ENCODE measurements at regions not wholly inside any gene's neighbourhood (a gene's known extent, or its start where the extent isn't known, plus 50 kb on each side); places are given as distances from the start of the nearest gene placed in this dataset.

DNA sequence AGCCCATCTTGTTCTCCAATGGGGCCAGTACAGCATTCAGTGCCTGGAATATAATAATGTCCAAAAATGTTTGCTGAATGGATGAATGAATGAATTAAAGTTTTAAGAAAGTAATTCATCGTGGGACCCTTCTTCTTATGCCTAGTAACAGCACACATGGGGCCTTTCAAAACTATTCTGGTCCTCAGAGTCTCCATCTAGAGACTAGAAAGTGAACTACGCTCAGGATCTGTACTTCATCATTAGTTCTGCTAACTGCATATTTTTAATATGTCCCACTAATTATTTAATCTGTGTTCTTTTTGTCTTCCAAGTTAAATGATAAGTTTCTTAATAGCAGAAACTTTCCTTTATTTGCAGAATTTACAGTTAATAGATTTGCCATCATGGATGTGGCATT is 172.5 kb downstream of the SMAD2 start:
- no peak for DNase-seq (ENCODE audit: low read depth in 2 of 2)

DNA sequence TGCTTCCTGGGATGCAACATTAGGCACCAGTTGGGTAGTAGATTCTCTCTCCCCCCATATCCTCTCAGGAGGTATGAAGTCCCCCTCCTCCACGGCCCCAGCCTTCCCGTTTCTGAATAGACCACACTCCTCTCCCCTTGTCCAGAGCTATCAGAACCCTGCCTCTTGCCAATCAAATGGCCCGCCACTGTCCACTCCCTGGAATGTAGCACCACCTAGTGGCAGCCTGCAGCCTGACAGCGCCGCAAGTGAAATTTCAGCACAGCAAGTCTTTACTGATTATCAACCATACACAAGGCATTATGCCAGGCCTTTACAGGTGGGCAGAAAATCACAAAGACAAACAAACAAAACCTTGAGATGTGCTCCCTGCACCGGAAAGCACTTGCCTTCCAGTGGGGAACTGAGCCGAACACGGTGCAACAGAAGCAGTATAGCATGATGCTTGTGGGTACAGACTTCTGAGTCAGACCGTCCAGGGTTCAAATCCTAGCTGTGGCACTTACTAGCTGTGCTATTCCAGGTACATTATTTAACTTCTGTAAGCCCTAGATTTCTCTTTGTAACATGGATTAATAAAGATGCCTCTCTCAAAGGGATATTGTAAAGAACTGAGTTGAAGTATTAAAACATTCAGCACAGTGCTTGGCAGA is 174.0 kb downstream of the SMAD2 start:
- peak in 1 of 2 donors; percentile 15 for DNase-seq (ENCODE audit: low read depth in 2 of 2)

- DNase-seq (ENCODE audit: low read depth in 2 of 2) = no peak
These were observed 175.4 kb downstream of the SMAD2 start for GRCh38 chr18:47755102-47755456.

DNA sequence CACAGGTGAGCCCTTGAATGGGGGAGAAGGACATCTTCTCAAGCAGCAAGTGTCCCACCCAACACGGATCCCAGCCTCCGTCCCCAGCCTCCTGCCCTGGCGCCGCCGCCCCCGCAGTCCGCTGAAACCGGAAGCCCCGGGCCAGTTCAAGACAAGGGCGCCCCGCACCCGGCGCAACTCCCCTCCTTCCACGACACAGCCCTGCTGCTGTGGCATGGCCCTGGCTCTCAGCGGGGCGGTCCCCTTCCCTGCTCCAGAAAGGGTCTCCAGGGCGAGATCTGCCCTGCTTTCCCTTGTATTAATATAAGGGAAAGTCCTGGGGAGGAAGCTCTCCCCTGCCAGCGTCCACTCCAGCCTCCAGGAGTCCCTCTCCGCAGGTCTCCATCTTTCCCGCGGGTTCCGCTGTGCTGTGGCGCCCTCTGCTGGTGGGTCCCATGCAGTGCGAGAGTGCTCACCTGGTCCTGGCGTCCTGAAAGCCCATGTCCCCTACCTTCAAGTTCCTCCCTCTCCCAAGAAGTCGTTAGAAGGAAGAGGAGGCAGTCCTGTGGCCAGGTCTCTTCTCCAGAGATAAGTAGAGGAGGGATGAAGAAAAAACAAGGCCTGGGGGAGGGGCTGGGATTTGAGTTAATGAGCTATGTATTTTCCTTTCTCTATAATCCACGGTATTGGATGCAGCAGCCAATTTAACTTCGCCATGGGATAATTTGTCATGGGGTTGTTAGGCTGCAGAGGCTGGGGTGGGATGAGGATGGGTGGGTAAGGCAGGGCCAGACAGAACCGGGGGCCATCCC is 176.0 kb downstream of the SMAD2 start:
- DNase-seq (ENCODE audit: low read depth in 2 of 2) = no peak

GRCh38 chr18:47752796-47753645 is 177.4 kb downstream of the SMAD2 start:
- DNase-seq (ENCODE audit: low read depth in 2 of 2) = no peak

GRCh38 chr18:47750889-47751423 is 179.5 kb downstream of the SMAD2 start:
- no peak for DNase-seq (ENCODE audit: low read depth in 2 of 2)

- DNase-seq (ENCODE audit: low read depth in 2 of 2) = no peak
These were observed 180.9 kb downstream of the SMAD2 start for GRCh38 chr18:47749600-47749973.

GRCh38 chr18:47748847-47749599 is 181.4 kb downstream of the SMAD2 start:
- DNase-seq (ENCODE audit: low read depth in 2 of 2) = peak; percentile 40 to 68

- DNase-seq (ENCODE audit: low read depth in 2 of 2) = no peak
These were observed 182.2 kb downstream of the SMAD2 start for GRCh38 chr18:47748093-47748796.

GRCh38 chr18:47747260-47747795 is 183.1 kb downstream of the SMAD2 start:
- DNase-seq (ENCODE audit: low read depth in 2 of 2) = no peak

DNA sequence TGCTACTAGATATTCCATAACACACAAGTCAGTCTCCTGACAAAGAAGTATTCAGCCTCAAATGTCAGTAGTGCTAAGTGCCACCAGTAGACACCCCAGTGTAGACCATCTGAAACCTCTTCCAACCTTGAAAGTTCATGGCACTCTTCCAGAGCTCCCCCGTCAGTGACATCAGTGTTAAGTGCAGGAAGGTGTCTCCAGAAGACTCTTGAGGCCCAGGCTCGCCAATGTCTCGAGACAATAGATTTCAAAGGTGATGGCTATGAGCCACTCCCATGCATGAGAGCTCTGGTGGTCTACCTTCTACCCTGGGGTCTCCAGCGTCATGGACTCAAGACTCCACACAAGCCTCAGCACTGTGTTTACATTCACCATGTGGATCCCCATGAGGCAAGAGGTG is 183.8 kb downstream of the SMAD2 start:
- no peak for DNase-seq (ENCODE audit: low read depth in 2 of 2)

DNA sequence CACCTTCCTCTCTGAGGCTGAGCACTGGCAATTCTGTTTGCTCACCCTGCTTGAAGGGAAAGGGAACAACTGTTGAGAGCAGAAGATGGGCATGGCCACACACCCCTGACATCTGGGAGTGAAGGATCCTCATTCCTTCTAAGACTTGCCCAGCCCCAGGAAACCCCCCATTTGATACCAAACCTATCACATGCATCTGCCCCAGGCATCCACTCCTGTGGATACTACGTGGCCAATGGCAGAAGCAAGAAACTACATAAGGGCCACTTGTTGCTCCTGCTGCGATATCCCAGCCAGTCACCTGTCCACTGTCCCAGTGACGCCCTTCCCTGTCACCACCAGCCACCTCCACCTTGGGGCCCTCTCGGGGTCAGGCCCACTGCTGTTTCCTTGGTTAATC is 185.2 kb downstream of the SMAD2 start:
- no peak for DNase-seq (ENCODE audit: low read depth in 2 of 2)

GRCh38 chr18:47737956-47738355 is 192.5 kb downstream of the SMAD2 start:
- DNase-seq (ENCODE audit: low read depth in 2 of 2) = no peak

GRCh38 chr18:47737198-47737830 is 193.1 kb downstream of the SMAD2 start:
- no peak for DNase-seq (ENCODE audit: low read depth in 2 of 2)

GRCh38 chr18:47736376-47737140 is 193.9 kb downstream of the SMAD2 start:
- no peak for DNase-seq (ENCODE audit: low read depth in 2 of 2)

- DNase-seq (ENCODE audit: low read depth in 2 of 2) = no peak
These were observed 195.3 kb downstream of the SMAD2 start for GRCh38 chr18:47735041-47735702.

DNA sequence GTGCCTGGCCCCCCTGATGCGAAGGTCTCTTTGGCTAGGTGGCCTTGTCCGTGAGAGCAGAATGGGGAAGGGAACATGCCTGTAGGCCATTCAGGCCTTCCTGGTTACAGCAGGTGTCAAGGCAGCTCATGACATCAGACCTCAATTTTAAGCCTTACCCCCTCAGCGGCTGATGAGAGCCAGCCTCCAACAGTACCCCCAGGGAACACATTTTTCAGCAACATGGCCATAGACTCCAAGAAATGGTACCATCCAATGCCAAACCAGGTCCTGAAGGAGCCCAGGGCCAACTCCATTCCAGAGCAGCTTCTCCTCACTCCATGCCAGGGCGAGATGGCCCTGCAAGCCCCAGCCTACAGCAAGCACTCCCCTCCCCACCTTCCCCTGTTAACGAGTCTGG is 199.2 kb downstream of the SMAD2 start:
- DNase-seq (ENCODE audit: low read depth in 2 of 2) = no peak

DNA sequence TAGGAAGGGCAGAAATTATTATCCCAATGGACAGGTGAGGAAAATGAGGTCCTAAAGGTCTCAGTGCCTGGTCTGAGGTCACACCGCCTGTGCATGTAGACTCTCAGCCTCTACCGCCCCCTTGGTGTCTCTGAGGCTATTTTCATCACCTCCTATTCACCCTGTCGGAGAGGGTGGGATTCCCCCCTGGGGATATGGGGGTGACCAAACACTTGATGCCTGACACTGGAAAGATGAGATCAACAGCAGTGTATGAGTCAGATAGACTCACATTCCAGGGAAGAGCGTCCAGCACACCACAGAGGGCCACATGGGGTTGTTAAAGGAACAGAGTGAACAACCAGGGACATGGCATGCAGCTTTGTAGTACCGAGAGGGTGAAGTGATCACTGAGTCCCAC is 199.7 kb downstream of the SMAD2 start:
- no peak for DNase-seq (ENCODE audit: low read depth in 2 of 2)

DNA sequence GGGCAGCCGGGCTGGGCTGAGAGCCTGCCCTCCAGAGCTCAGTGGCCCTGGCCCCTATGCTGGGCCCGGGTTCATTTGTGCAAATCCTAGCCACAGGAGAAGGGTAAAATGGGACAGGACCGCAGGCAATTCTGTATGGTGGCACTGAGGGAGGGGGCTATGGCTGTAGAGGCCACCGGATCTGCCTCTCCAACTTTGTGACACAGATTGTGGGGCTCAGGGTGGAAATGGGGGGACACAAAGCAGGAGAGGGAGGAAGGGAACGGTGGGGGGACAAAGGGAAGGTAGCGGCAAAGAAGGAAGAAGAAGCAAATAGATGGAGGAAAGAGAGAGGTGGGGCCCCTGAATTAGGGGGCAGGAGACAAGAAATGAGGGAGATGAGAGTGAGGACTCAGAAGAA is 201.1 kb downstream of the SMAD2 start:
- DNase-seq (ENCODE audit: low read depth in 2 of 2) = no peak
